Fibroblast of skin of right quadriceps (primary cell): ENCODE measurements at regions not wholly inside any gene's neighbourhood (a gene's known extent, or its start where the extent isn't known, plus 50 kb on each side); places are given as distances from the start of the nearest gene placed in this dataset.

Experiments
- DNase-seq: peaks from one replicate; pipeline ENCODE4 v3.0.0-alpha.2; 2013

- DNase-seq, result no peak
These were observed 55.3 kb upstream of the CSF3R start for GRCh38 chr1:36537991-36538390.

DNA sequence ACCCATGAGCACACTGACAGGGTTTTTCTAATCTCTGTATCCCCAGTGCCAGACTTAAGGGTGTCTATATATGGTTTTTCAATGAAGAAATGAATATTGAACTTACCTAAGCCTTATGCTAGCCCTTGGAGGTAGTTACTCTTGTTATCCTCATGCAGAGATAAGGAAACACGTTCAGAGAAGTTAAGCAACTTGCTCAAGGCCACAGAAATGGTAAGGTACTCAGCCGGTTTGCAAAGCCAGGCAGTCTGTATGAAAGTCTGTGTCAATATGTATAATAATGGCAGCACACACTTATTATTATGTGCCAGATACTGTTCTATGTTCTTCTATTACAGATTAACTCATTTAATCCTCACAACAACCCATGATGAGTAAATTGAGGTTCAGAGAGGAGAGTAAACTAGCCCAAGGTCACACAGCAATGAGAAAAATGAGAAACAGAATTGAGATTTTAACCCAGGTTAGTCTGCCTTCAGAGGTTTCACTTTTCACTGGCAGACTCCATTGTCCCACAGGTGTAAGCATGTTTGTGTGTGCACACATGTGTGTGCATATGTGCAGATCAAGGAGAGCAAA is 54.6 kb upstream of the CSF3R start:
- DNase-seq, result no peak

DNA sequence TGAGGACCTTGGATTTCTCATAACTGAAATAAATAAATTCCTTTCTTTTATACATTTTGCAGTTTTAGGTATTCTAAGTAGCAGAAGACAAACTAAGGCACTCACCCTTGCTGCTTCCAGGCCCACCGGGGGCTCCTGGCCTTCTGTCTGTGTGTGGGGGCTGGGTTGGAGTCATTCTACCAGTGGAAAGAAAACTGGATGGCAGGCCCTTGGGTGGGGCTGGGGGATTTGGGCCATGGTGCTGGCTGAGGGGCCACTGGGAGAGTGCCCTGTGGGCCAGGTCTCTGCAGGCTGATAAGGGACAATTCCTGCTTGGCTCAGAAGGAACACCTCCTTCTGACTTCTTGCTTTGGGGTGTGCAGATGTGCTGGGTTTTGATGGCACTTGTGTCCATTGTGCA is 54.0 kb upstream of the CSF3R start:
- DNase-seq, result no peak

DNA sequence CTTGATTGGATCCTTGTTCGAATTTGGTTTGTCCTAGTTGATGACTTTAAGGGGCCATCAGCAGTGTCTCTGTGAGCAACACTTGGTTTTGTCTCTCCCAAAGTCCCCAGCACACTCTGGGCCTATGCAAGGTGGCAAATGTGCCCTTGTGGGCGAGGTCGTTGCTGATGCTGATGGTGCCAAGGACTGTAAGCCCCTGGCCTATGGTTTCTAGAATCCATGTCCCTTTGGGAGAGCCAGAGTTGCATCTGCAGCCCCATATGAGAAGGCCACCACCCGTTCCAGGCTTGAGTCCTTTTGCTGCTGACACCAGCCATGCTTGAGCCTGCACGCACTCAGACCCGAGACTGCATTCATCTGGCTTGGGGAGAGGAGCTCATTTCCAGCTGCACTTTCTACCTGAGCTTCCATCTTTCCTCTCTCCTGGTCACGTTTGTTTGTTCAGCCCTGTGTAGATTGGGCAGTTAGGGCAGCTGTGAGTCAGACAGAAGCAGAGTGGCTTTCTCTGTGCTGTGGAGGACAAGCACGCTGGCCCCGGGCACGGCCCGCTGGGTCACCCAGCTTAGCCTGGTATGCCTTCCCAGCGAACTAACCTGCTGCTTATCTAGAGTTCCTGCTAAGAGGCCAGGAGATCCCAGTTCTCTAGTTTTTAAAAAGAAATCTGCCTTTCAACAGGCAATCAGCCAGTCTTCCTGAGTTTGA is 52.1 kb upstream of the CSF3R start:
- no peak for DNase-seq

DNA sequence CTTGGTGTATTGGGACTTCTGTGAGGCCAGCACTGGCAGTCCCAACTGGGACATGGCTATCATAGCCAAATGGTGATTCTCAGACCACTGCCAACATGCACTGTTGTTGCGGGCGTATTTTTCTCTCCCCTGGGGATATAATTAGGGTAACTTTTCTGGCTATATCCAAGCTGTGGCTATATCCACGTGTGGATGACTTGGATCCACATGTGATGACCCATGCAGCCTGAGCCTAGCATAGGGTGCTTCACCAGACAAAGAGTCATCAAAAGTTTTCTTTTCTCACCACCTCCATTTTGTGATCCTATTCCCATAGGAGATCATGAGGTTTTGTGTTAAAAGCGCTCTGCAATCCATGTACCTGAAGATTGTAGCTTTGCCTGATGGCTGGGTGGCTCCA is 51.2 kb upstream of the CSF3R start:
- DNase-seq, result no peak

- DNase-seq, result no peak
These were observed 50.2 kb upstream of the CSF3R start for GRCh38 chr1:36532810-36533401.
